Stimulated activated CD8-positive, alpha-beta memory T cell treated with anti-CD3 and anti-CD28 coated beads, Interleukin-15, amount 100 ng/mL, for 4 hours (primary cell): ENCODE measurements at regions not wholly inside any gene's neighbourhood (a gene's known extent, or its start where the extent isn't known, plus 50 kb on each side); places are given as distances from the start of the nearest gene placed in this dataset.

Experiments used
- DNase-seq, 2 donors: peaks; one replicate each; pipeline ENCODE4 v3.0.0-alpha.2; 2020; ENCODE audit warnings: low read depth in 2 of 2

DNA sequence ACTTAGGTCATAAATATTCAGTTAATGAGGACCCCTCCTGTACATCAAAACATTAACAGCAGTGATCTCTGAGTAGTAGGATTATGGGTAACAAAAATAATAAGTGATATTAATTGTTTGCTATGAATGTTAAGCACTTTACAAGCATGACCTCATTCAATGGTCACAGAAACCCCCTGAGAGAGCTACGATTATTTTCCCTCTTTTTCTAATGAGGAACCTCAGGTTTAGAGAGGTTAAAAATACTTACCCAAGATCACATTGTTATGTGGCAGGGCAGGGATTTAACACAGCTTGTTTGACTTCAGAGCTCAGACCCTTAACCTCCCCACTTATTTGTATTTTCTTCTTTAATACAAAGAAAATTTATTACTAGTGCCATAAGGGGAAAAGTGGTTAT, 228.2 kb downstream of the TBL1XR1 start:
- DNase-seq = no peak

DNA sequence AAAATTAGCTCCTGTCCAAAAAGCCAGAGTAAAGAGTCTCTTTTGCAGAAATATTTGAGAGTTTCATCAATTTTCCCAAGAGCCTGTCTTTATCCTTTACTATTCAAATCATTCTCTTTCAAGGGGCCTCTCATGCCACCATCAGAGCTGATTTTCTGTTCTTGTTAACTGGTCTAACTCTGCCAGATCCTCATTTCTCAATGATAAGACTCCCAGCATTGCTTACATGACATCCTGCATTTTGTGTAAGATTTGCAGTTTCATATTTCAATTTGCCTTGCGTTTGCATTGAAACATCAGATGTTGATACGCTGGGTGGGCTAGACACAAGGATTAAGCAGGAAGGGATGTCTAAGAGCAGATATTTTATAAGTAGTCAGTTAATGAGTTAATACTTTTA, 228.7 kb downstream of the TBL1XR1 start:
- no peak for DNase-seq

DNA sequence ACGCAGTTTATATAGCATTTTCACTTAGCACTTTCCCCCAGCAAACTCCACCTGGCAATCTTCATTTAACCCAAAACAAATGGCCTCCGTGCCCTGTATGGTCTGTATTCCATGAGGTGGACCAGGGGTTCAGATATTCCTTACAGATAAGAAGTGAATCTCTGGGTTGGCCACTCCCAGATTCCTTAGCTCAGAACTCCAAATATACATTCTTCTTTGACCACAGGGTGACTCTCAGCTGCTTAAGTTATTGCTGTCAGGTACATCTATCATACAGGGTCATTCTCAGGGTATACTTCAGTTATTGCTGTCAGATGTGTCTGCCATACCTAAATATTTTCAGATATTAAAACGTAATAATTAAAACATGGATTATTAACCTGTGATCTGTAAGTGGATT, 229.8 kb downstream of the TBL1XR1 start:
- no peak for DNase-seq

DNA sequence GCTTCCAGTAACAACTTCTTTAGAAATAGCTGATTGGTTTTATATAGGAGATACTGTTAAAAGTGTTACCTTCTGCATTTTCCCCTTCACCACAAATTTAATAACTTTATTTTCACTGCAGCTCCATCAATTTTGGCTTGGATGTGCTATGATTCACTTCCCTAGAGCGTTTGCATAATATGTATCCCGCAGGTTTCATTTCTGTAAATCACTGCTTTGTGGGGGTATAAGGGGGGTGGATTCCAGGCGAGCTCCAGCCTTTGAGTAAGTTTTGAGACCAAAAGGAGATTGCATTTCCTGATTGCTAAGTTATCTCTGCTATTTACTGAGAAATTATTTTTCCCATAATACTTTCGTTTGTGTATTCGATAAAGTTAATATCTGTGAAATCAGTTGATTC, 232.6 kb downstream of the TBL1XR1 start:
- DNase-seq = no peak

DNA sequence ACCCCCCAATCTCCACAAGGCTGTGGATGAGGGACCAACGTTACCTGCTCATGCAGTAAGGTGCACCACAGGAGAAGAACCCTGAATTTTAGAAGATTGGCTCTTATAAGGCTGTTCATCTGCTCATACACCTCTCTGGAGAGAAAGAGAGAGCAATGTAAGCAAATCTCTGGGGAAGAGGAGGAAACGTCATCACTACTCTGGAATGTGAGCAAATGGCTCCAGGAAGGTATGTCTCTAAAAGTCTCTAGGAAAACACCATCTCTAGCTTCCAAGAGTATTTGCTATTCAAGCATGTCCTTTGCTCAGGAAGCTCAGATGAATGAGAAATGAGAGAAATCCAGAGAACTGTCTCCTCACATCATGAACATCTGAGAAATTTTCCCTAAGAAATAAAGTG, 235.4 kb downstream of the TBL1XR1 start:
- no peak for DNase-seq

DNA sequence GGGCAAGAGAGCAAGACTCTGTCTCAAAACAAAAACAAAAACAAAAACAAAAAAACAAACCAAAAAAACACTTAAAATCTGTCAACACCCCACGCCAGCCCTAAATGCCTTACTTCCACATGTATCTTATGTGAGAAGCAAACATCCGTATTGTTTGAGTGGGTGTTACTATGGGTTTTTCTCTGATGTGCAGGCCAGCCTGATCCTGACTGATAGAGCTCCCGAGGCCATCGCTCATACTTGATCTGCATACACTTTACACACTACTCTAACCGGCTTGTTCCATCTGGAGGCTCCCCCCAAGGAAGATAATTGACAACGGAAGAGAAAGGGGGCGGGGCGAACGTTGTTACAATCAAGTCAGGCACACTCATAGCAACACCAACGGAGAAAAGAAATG, 237.4 kb downstream of the TBL1XR1 start:
- no peak for DNase-seq

DNA sequence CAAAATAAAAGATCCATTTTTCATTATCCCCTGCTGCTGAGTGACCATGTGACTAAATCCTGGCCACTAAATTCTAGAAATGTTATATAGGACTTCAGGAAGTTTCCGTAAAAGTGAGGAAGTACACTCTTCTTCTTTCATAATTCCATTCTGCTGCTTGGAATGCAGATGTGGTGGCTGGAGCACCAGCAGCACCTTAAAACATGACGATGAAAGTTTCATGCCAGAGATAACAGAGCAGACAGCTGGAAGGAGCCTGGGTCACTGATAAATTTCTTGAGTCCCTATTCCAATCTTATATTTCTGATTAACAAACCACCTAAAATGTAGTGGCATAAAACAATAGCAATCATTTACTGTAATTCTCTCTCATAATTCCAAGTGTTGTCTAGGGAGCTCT, 238.7 kb downstream of the TBL1XR1 start:
- no peak for DNase-seq

DNA sequence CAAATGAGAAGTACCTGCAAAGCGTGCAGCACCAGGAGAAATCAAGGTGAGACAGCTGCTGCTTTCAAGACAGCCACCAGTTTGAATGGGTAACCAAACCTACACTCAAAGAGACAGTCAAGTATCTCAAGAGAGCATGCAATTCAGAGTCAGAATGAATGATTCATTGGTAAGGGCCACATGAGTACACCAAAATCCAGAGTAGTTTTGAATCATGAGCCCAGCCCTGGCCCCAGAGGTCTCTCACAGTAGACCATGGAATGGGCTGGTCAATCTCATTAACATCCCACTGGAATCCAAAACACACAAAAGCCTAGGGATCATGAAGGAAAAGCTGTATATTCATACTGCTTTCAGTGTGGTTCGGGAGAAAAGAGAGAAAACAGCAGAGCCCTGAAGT, 242.8 kb downstream of the TBL1XR1 start:
- DNase-seq = no peak

DNA sequence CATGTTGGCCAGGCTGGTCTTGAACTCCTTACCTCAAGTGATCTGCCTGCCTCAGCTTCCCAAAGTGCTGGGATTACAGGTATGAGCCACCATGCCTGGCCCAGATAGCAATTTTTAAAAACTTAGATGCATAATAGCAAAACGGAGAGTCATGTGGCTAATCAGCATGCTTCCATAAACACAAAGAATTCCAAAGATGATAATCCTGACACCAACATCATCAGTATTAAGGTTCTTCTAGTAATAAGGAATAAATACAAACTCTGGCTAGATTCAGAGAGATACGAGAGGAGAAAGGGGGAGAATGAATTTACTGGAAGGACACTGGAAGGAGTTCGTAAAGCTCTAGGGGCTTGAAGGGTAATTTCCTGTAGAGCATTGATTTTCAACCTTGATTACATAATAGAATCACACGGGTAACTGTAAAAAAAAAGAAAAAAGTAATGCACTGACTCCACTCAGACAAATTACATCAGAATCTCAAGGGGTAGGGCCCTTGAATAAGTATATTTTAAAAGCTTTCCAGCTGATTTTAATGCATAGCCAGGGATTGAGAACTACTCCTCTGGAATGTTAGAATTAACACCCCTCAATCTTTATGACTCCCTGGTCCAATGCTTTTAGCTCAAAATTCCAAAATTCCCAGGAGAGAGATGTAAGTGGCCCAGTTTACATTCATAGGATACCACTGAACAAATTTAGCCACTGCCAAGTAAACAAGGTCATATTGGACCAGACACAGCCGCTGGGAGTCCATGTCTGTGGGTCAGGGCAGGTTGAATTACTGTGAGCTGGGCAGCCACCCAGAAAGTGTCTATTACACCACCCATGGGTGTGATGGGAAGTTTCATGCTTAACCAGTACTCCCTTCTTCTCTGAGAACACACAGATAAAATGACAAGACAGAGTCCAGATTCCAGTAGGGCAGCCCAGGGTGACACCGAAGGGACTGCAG, 243.9 kb downstream of the TBL1XR1 start:
- DNase-seq = no peak

DNA sequence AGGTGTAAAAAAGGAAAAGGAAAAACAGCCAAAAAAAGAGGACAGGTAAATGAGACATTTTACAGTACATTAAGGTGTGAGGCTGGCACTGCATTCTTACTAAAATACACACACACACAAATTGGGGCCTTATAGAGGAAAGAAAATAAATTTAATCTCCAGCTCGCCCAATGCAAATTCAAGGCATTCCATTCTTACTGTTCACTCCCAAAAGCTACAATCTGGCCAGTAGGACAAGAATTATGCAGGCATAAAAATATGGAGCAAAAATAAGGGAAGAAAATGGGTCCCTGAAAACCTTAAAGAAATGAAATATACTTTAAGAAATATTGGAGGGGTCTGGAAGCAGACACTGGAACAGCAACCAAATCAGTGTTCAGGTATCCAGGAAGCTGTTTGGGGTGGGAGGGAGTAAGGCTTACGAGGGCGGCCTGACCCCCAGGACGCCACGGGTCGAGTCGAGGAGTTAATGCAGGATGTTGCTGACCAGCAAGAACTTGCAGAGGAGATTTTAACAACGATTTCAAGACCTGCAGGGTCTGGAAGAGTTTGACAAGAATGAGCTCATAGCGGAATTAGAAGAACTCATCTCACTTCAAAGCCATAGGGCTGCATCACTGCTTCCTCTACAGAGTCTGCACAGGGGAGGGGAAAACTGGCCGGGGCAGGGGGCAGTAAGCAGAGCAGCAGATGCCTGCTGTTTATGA, 245.5 kb downstream of the TBL1XR1 start:
- no peak for DNase-seq

DNA sequence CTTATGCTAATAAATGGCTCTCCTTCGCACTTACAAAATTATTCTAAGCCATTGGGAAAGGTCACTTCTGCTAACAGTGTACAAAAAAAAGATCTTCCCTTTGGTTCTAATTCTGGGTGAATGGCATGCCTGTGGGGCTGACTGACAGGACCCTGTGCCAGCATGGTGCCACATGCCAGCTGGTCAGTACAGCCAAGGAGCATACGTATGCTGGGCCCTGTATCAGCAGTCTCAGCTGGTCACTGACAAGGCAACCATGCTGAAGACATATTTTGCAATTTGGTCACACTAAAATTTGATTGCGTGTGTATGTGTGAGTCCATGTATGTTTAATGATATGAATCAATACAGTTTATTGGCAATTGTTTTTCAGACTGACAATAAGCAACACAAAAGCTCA, 246.1 kb downstream of the TBL1XR1 start:
- DNase-seq = no peak

DNA sequence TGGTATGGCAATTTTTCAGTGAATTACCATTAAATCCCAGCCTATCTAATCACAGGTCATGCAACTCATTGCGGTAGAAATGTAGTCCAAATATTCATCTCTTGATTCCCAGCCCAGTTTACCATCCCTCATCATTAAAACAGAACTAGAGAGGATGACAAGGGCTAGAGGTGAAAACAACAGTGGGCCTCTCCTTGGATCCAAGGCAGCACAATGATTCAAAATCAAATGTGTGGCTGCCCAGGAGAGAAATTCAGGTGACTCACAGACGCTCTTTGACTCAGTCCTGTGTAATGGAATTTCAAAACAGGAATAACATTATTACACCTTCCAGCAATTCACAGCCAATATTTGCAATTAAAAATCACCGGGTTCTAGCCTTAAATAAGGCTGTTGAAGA, 246.5 kb downstream of the TBL1XR1 start:
- DNase-seq = no peak

DNA sequence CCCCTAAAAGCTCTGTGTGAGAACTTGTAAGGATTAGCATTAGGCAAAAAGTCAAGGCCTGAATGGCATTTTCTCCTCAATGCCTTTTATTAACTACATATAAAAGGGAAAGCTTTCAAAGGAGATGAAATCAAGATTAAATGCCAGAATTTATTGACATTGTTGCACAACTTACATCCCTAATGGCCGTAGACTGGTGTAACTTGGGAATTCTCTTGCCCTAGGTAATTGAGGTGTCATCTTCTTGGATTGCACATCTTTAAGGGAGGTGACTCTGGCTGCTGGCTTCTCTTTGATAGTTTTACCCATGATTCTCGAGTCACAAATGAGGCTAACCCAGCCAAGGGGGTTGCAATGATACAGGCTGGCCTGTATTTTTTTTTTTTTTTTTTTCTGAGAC, 249.1 kb downstream of the TBL1XR1 start:
- no peak for DNase-seq

DNA sequence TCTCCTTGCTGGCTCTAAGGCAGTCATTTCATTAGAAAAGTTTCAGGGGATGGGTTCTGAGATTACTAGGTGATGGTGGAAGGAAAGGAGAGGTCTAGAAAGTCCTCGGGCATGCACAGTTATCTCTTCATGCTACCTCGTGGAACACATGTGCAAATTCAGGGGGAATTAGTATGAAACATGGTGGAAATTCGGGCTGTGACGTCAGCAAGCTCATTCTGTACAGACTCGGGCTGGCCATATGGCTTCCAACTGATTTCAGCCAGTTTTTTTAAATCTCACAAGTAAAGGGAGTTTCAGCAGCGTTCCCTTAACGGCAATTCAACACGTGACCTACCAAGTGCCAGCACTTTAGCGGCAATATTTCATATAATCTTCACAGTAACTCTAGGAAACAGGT, 251.1 kb downstream of the TBL1XR1 start:
- DNase-seq = no peak

DNA sequence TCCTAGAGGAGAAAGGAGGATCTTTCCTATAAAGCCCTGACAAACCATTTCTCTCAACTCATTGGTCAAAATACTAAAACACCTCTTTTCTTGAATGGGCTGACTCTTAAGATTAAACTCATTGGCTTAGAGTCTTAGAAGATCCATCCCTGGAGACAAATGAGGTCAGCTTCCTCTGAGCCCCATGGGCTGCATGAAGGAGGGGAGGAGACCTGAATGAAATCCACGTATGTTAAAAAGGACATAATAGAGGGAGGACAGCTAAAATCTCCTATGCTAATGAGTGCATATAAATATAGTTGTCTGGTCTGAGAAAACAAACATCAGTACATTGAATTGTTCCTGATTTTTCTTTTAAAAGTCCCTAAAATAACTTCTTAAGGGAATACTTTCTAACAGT, 255.0 kb downstream of the TBL1XR1 start:
- DNase-seq = no peak

DNA sequence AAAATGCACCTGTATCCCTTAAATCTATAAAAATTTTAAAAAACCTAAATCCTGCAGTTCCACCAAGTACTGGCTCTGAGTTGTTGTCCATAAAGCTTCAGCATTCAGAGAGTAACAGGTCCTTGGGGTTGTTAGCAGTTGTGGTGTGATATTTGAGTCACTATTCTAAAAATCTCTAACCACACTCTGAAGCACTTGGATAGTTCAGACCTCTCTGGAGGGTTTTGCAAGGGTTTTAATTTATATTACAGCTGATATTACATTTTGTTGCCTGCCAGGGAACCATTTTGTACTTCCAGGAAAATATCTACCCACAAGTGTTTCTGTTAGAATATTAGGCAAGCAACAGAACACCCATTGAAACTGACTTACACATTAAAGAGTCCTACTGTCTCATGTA, 255.6 kb downstream of the TBL1XR1 start:
- DNase-seq = no peak

DNA sequence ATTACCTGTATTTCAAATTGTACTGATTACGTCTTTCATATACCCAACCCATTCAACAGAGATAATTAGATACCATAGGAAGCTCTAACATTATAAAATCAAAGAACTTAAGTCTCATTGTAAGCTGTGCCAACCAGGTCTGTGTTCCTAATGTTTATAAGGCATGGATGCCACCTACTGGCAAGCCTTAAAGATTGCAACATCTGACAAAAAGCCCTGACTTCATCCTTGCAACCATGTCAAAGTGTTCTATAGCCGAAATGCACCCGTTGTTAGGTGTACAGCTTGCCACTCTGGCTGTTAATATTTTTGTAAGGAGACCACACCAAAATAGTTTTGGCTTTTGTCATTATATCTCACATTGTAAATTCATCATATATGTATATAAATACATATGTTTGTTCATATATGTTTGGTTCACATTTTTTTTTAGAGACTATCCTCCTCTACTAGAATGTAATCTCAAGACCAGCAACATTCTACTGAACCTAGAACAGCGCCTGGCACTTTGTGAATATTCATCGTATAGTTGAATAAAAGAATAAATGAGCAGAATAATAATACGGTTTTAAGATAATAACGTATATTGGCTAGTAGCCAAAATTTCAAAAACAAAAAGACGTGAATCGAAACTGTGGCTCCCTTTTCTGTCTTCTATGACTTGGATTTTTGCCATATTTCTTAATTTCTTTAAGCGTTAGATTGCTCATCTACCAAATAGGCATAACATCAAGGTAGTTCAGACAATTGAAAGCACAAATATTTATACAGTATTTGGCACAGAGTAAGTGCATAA, 258.1 kb downstream of the TBL1XR1 start:
- no peak for DNase-seq

DNA sequence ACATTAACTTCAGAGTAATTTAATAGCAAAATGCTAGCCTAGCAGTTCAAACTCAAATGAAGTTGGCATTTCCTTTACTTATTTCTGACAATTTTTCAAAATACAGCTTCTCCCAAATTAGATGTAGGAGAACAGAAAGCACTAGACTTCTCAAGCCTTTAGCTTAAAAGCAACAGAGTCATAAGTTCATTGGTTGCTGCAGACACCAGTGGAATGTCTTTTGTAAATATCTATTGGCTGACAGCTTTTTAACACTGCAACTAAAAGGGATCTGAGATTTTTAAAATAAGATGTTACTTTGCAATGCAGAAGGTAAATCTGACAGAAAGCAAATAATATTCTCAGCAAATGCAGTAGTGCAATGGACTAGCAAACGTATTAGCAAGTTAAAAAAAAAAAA, 259.3 kb downstream of the TBL1XR1 start:
- no peak for DNase-seq

DNA sequence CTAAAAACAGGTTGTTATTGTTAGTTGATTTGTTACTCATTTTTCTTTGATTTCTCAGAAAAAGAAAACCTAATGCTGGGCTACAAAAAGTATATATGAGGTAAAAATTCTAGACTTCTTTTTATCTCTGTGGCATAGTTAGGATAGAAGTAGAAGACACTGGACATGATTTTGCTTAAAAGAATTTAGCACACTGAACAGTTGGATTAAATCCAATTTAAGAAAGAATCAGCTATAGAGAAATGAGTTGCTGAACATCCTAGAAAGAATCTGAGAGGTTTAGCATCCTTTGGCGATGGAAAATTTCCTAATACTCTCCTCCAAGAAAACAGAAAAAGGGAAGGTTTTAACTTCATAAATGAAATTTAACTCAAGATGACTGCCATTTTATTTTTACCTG, 259.7 kb downstream of the TBL1XR1 start:
- no peak for DNase-seq

DNA sequence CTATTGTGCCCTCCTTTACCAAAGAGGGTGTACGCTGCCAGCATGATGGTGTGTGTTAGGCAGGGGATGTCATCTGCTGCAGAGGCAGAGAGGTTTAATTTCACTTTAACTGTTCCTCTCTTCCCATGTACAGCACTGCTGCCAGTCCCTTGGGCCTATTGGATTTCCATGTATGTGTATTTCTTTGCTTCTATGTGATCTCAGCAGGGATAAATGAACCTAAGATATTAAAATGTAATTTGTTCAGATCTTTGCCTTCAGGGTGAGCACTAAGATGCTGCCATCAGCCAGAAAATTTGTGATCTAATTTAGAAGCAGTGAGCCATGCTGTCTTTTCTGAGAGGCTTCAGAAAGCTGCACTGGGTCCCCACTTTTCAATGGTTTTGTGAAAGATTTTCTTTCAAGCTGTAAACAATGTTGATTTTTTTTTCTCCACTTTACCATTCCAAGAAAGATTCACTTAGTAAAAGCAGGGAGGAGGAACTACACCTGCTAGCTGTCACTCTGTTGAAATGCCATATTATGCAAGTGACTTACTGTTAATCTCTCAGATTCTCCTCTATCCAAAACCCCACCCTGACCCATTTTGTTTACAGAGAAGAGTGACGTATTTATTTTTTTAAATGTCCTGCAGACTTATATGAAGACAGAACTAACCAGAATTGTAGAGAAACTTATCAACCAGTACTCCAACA, 261.9 kb downstream of the TBL1XR1 start:
- no peak for DNase-seq

DNA sequence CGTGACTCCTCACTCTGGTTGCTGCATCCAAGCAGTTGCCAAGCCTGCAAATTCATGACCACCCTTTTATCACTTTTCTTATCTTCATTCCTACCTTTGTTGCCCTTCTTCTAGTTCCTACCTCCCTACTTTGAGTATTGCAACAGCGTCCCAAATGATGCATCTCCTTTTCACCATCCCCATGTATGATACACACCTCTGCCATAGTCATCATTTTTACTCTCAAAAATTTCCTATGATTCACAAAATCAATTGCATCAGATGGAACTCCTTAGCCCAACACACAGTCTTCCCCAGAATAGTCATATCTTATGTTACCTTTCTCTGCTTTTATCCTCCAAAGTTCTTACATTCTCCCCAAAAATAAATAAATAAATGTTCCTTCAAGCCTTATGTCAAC, 262.6 kb downstream of the TBL1XR1 start:
- DNase-seq = no peak

DNA sequence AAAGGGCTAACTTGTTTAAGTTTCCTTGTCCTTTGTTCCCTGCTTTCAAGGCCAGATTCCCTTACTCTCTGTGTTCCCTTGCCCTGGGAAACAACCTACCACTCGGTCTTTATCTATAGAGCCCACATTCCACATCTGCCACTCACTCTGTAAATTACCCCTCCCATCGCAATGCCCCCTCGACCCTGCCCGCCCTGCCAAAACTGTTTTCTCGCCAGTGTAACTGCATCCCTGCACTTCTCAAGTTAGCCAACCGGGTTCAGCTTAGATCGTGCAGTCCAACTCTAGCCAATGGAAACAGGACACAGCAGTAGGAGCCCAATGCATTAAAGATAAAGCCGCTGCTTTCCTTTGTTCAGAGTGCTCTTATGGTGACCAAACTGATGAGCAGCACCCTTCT, 263.6 kb downstream of the TBL1XR1 start:
- DNase-seq = no peak
